ENCODE measurements at regions not wholly inside any gene's neighbourhood (a gene's known extent, or its start where the extent isn't known, plus 50 kb on each side); places are given as distances from the start of the nearest gene placed in this dataset.

GRCh38 chr5:124463851-124464250, 282.6 kb downstream of the ZNF608 start:
- no peak overlapping the region for H3K4me3 ChIP-seq (ENCODE audit: low read length in 2 of 2)
- H3K27ac ChIP-seq (ENCODE audit: low read length) = no peak overlapping the region
- no peaks in the 10 kb centered on the region for H3K9me3 ChIP-seq (ENCODE audit: control insufficient read depth in 2 of 2, low read length in 2 of 2)

GRCh38 chr5:124462751-124463150, 283.7 kb downstream of the ZNF608 start:
- Histone ChIP-seq H3K27ac (ENCODE audit: low read length) (no peak overlapping the region), H3K9me3 (ENCODE audit: control insufficient read depth in 2 of 2, low read length in 2 of 2) (no peaks in the 10 kb centered on the region), H3K9ac (ENCODE audit: low read length in 2 of 2) (no peak overlapping the region), H3K36me3 (ENCODE audit: control insufficient read depth in 2 of 2, insufficient read depth in 2 of 2, low read length in 2 of 2) (no peaks in the 10 kb centered on the region), H3K4me3 (ENCODE audit: low read length in 2 of 2) (no peak overlapping the region), H3K27me3 (ENCODE audit: control insufficient read depth in 1 of 2, insufficient read depth in 2 of 2, low read length in 2 of 2) (no peaks in the 10 kb centered on the region), H3K4me1 (ENCODE audit: control insufficient read depth, insufficient read depth, low read length) (no peaks in the 10 kb centered on the region)

More at GRCh38 chr5:124463851-124464250, 282.6 kb downstream of the ZNF608 start:
- no peaks in the 10 kb centered on the region for H3K27me3 ChIP-seq (ENCODE audit: control insufficient read depth in 1 of 2, insufficient read depth in 2 of 2, low read length in 2 of 2)
- no peaks in the 10 kb centered on the region for H3K4me1 ChIP-seq (ENCODE audit: control insufficient read depth, insufficient read depth, low read length)
- H3K9ac ChIP-seq (ENCODE audit: low read length in 2 of 2) = no peak overlapping the region
- no peaks in the 10 kb centered on the region for H3K36me3 ChIP-seq (ENCODE audit: control insufficient read depth in 2 of 2, insufficient read depth in 2 of 2, low read length in 2 of 2)

DNA sequence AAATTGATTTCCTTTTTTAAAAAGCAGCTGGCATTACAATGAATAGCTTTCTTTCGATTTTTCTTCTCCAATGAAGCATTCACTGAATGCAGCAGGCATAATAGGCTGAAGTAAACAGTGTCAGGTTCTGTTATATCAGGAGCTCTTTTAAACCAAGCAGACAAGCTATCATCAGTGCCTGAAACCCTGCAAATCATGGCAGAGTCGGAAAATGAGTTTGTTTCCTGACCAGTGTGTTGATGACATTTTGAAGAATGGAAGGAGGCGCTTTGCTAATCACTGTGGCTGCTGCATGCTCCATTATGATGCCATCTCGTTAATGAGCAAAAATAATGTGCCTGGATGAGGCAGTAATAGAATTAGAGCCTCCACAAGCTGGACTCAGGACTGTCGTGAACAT, 284.5 kb downstream of the ZNF608 start:
- no peak overlapping the region for H3K27ac ChIP-seq (ENCODE audit: low read length)
- no peak overlapping the region for H3K9ac ChIP-seq (ENCODE audit: low read length in 2 of 2)
- H3K27me3 ChIP-seq (ENCODE audit: control insufficient read depth in 1 of 2, insufficient read depth in 2 of 2, low read length in 2 of 2) = no peaks in the 10 kb centered on the region
- peak overlapping the region in 1 of 2 donors; percentile 38 for H3K4me3 ChIP-seq (ENCODE audit: low read length in 2 of 2)
- H3K36me3 ChIP-seq (ENCODE audit: control insufficient read depth in 2 of 2, insufficient read depth in 2 of 2, low read length in 2 of 2) = no peaks in the 10 kb centered on the region
- H3K4me1 ChIP-seq (ENCODE audit: control insufficient read depth, insufficient read depth, low read length) = no peaks in the 10 kb centered on the region
- H3K9me3 ChIP-seq (ENCODE audit: control insufficient read depth in 2 of 2, low read length in 2 of 2) = no peaks in the 10 kb centered on the region

- no peak overlapping the region for H3K9ac ChIP-seq (ENCODE audit: low read length in 2 of 2)
- no peaks in the 10 kb centered on the region for H3K27me3 ChIP-seq (ENCODE audit: control insufficient read depth in 1 of 2, insufficient read depth in 2 of 2, low read length in 2 of 2)
- H3K36me3 ChIP-seq (ENCODE audit: control insufficient read depth in 2 of 2, insufficient read depth in 2 of 2, low read length in 2 of 2) = no peaks in the 10 kb centered on the region
- H3K4me3 ChIP-seq (ENCODE audit: low read length in 2 of 2) = no peak overlapping the region
- no peak overlapping the region for H3K27ac ChIP-seq (ENCODE audit: low read length)
- H3K4me1 ChIP-seq (ENCODE audit: control insufficient read depth, insufficient read depth, low read length) = no peaks in the 10 kb centered on the region
- no peaks in the 10 kb centered on the region for H3K9me3 ChIP-seq (ENCODE audit: control insufficient read depth in 2 of 2, low read length in 2 of 2)
Observed at GRCh38 chr5:124461157-124461556, 285.3 kb downstream of the ZNF608 start.

DNA sequence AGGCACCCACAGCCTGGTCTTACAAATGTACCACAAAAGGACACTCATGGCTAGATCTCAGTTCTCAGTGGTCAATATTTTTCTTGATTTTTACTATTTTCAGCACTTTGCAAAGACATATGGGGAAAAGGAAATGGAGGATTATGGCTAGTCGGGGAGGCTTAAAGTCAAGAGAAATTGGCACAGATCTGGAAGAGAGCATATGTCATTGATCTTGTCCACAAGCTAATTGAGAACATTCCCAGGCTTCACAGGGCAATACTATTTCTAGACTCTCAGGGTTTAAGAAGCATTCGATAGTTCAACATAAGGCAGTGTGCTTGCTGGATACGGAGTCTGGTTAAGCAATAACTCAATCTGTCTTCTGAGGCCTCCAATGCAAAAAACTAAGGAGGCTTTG, 285.8 kb downstream of the ZNF608 start:
- H3K4me3 ChIP-seq (ENCODE audit: low read length in 2 of 2) = no peak overlapping the region
- no peak overlapping the region for H3K9ac ChIP-seq (ENCODE audit: low read length in 2 of 2)
- no peaks in the 10 kb centered on the region for H3K36me3 ChIP-seq (ENCODE audit: control insufficient read depth in 2 of 2, insufficient read depth in 2 of 2, low read length in 2 of 2)
- no peak overlapping the region for H3K27ac ChIP-seq (ENCODE audit: low read length)
- no peaks in the 10 kb centered on the region for H3K27me3 ChIP-seq (ENCODE audit: control insufficient read depth in 1 of 2, insufficient read depth in 2 of 2, low read length in 2 of 2)
- H3K9me3 ChIP-seq (ENCODE audit: control insufficient read depth in 2 of 2, low read length in 2 of 2) = no peaks in the 10 kb centered on the region
- H3K4me1 ChIP-seq (ENCODE audit: control insufficient read depth, insufficient read depth, low read length) = no peaks in the 10 kb centered on the region

DNA sequence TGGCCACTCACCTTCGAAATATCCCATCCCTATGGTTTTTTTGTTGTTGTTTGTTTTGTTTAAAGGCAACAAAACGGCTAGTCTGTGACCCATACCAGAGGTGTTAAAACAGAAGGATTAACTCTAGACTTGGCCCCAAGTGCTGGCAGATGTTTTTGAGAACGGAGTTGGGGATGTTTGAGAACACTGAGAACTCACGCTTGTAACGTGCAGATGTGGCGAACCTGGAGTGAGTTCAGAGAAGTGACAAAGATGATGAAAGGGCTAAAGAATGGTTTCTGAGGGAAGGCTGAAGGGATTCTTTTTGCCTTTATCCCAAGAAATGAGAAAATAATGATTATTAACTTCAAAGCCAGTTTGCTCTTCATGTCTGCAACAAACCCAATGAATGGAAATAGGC, 286.5 kb downstream of the ZNF608 start:
- Histone ChIP-seq H3K27ac (ENCODE audit: low read length) (no peak overlapping the region), H3K4me3 (ENCODE audit: low read length in 2 of 2) (no peak overlapping the region), H3K9me3 (ENCODE audit: control insufficient read depth in 2 of 2, low read length in 2 of 2) (no peaks in the 10 kb centered on the region), H3K4me1 (ENCODE audit: control insufficient read depth, insufficient read depth, low read length) (no peaks in the 10 kb centered on the region), H3K9ac (ENCODE audit: low read length in 2 of 2) (no peak overlapping the region), H3K27me3 (ENCODE audit: control insufficient read depth in 1 of 2, insufficient read depth in 2 of 2, low read length in 2 of 2) (no peaks in the 10 kb centered on the region), H3K36me3 (ENCODE audit: control insufficient read depth in 2 of 2, insufficient read depth in 2 of 2, low read length in 2 of 2) (no peaks in the 10 kb centered on the region)

DNA sequence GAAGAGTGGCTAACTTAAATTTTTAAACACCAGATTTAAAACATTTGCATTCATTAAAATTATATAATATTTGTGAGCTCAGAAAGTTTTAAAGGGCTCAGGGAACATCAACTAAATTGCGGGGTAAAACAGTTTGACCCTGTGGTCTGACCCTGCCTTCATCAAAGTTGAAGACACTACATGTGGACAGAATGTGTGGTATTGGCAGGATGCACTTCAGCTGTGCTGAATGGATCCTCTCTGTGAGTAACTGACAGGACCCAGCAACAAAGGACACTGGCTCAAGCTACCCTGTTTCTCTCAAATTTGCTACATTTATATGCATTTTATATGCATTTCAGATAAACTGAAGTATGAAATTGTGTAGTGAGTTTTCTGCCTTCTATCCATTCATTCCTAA, 288.5 kb downstream of the ZNF608 start:
- Histone ChIP-seq H3K27ac (ENCODE audit: low read length) (no peak overlapping the region), H3K36me3 (ENCODE audit: control insufficient read depth in 2 of 2, insufficient read depth in 2 of 2, low read length in 2 of 2) (no peaks in the 10 kb centered on the region), H3K9me3 (ENCODE audit: control insufficient read depth in 2 of 2, low read length in 2 of 2) (no peaks in the 10 kb centered on the region), H3K27me3 (ENCODE audit: control insufficient read depth in 1 of 2, insufficient read depth in 2 of 2, low read length in 2 of 2) (no peaks in the 10 kb centered on the region), H3K4me1 (ENCODE audit: control insufficient read depth, insufficient read depth, low read length) (no peaks in the 10 kb centered on the region), H3K9ac (ENCODE audit: low read length in 2 of 2) (no peak overlapping the region), H3K4me3 (ENCODE audit: low read length in 2 of 2) (no peak overlapping the region)

- H3K27ac ChIP-seq (ENCODE audit: low read length) = no peak overlapping the region
- H3K9me3 ChIP-seq (ENCODE audit: control insufficient read depth in 2 of 2, low read length in 2 of 2) = no peaks in the 10 kb centered on the region
- H3K4me3 ChIP-seq (ENCODE audit: low read length in 2 of 2) = no peak overlapping the region
- H3K36me3 ChIP-seq (ENCODE audit: control insufficient read depth in 2 of 2, insufficient read depth in 2 of 2, low read length in 2 of 2) = no peaks in the 10 kb centered on the region
- no peak overlapping the region for H3K9ac ChIP-seq (ENCODE audit: low read length in 2 of 2)
- no peaks in the 10 kb centered on the region for H3K27me3 ChIP-seq (ENCODE audit: control insufficient read depth in 1 of 2, insufficient read depth in 2 of 2, low read length in 2 of 2)
- no peaks in the 10 kb centered on the region for H3K4me1 ChIP-seq (ENCODE audit: control insufficient read depth, insufficient read depth, low read length)
Observed at GRCh38 chr5:124457101-124457500, 289.3 kb downstream of the ZNF608 start.

DNA sequence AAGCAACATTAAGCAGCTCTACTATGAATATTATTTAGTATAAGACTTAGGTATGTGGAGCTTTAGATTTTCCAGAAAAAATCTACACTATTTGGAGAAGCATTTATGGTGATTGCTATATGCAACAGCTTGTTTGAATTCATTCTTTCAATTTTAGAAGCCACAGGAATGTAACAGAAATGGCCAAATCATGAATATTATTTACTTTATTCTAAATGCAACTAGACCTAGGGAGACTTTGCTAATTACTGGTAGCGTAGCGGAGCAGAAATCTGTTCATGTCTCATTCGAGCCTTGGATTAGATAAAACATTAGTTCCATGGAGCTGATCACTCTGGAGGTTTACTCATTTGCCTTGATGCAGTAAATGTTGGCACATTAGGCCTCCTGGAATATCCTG, 290.2 kb downstream of the ZNF608 start:
- H3K9ac ChIP-seq (ENCODE audit: low read length in 2 of 2) = no peak overlapping the region
- no peak overlapping the region for H3K4me3 ChIP-seq (ENCODE audit: low read length in 2 of 2)
- no peaks in the 10 kb centered on the region for H3K9me3 ChIP-seq (ENCODE audit: control insufficient read depth in 2 of 2, low read length in 2 of 2)
- no peaks in the 10 kb centered on the region for H3K27me3 ChIP-seq (ENCODE audit: control insufficient read depth in 1 of 2, insufficient read depth in 2 of 2, low read length in 2 of 2)
- no peaks in the 10 kb centered on the region for H3K4me1 ChIP-seq (ENCODE audit: control insufficient read depth, insufficient read depth, low read length)
- no peak overlapping the region for H3K27ac ChIP-seq (ENCODE audit: low read length)
- H3K36me3 ChIP-seq (ENCODE audit: control insufficient read depth in 2 of 2, insufficient read depth in 2 of 2, low read length in 2 of 2) = no peaks in the 10 kb centered on the region

DNA sequence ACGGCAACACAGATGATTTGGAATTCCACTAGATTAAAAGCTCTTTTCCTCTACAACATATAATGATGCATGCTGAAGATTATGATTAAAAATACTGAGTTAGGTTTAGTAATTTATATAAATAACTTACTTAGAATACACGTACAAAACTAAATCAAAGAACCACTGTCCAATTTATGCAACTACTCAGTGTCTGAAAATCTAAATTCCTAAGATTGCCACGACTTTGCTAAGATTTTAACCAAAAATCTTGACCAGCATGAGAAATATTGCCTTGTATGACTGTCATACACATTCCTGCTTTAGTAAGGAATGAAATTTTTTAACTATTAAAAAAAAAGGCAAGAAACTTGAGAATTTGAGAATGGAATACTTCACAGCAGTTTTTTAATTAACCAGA, 292.4 kb downstream of the ZNF608 start:
- Histone ChIP-seq H3K27me3 (ENCODE audit: control insufficient read depth in 1 of 2, insufficient read depth in 2 of 2, low read length in 2 of 2) (no peaks in the 10 kb centered on the region), H3K4me3 (ENCODE audit: low read length in 2 of 2) (no peak overlapping the region), H3K9me3 (ENCODE audit: control insufficient read depth in 2 of 2, low read length in 2 of 2) (no peaks in the 10 kb centered on the region), H3K4me1 (ENCODE audit: control insufficient read depth, insufficient read depth, low read length) (no peaks in the 10 kb centered on the region), H3K36me3 (ENCODE audit: control insufficient read depth in 2 of 2, insufficient read depth in 2 of 2, low read length in 2 of 2) (no peaks in the 10 kb centered on the region), H3K27ac (ENCODE audit: low read length) (no peak overlapping the region), H3K9ac (ENCODE audit: low read length in 2 of 2) (no peak overlapping the region)

DNA sequence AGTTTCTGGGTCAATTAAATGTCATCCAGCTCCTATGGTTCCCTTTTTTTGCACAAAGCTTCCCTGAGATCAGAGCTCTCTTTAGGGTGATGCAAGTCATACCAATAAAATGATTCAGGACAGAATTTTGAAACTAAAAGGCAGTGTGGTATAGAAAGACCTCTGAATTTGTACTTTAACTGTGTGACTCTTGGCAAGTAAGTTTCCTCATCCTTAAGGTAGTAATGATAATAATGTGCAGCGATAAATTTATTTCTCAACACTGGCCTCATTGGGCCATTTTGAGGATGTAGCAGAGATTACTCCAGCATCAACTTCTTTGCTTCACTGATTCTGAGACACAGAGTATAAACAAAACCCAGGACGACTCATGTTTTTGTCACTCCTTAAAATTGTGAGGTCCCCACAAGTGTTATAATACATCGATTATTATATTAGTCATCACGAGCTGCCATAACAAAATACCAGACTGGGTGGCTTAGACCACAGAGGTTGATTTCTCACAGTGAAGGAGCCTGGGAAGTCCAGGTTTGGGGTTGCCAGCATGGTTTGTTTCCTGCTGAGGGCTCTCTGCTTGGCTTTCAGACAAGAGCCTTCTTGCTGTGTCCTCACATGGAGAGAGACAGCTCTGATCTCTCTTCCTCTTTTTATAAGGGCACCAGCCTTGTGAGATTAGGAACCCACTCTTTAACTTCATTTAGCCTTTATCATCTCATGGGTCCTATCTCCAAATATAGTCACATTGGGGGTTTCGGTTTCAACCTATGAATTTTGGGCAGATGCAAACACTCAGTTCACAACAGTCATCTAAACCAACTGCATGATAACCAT, 293.0 kb downstream of the ZNF608 start:
- Histone ChIP-seq H3K9me3 (ENCODE audit: control insufficient read depth in 2 of 2, low read length in 2 of 2) (no peaks in the 10 kb centered on the region), H3K36me3 (ENCODE audit: control insufficient read depth in 2 of 2, insufficient read depth in 2 of 2, low read length in 2 of 2) (no peaks in the 10 kb centered on the region), H3K9ac (ENCODE audit: low read length in 2 of 2) (no peak overlapping the region), H3K4me1 (ENCODE audit: control insufficient read depth, insufficient read depth, low read length) (no peaks in the 10 kb centered on the region), H3K27ac (ENCODE audit: low read length) (no peak overlapping the region), H3K27me3 (ENCODE audit: control insufficient read depth in 1 of 2, insufficient read depth in 2 of 2, low read length in 2 of 2) (no peaks in the 10 kb centered on the region), H3K4me3 (ENCODE audit: low read length in 2 of 2) (no peak overlapping the region)

Measured in stomach smooth muscle (tissue), 2 donors.